PC-3 (cell line): ENCODE measurements at regions not wholly inside any gene's neighbourhood (a gene's known extent, or its start where the extent isn't known, plus 50 kb on each side); places are given as distances from the start of the nearest gene placed in this dataset.

Source experiments
- EZH2 ChIP-seq: fragments of 300-600 bp; sonication (generic); IDR thresholded peaks from one replicate; pipeline ENCODE4 v1.6.1; 2017; ENCODE audit warnings: antibody characterized with exemption, mild to moderate bottlenecking, low read length; ENCODE audit not compliant: unreplicated experiment
- EZH2phosphoT487 ChIP-seq: fragments of 300-600 bp; sonication (generic); IDR thresholded peaks from 2 replicates; pipeline ENCODE4 v1.6.1; 2018; ENCODE audit warnings: mild to moderate bottlenecking, antibody characterized with exemption, low read length, borderline replicate concordance
- TF ChIP-seq, protein P1 (sequence below): fragments of 300-600 bp; sonication (generic); conservative IDR thresholded peaks from 2 replicates; pipeline ENCODE4 v1.5.1; 2017; ENCODE audit warnings: antibody characterized with exemption, low read depth, mild to moderate bottlenecking, low read length

DNA sequence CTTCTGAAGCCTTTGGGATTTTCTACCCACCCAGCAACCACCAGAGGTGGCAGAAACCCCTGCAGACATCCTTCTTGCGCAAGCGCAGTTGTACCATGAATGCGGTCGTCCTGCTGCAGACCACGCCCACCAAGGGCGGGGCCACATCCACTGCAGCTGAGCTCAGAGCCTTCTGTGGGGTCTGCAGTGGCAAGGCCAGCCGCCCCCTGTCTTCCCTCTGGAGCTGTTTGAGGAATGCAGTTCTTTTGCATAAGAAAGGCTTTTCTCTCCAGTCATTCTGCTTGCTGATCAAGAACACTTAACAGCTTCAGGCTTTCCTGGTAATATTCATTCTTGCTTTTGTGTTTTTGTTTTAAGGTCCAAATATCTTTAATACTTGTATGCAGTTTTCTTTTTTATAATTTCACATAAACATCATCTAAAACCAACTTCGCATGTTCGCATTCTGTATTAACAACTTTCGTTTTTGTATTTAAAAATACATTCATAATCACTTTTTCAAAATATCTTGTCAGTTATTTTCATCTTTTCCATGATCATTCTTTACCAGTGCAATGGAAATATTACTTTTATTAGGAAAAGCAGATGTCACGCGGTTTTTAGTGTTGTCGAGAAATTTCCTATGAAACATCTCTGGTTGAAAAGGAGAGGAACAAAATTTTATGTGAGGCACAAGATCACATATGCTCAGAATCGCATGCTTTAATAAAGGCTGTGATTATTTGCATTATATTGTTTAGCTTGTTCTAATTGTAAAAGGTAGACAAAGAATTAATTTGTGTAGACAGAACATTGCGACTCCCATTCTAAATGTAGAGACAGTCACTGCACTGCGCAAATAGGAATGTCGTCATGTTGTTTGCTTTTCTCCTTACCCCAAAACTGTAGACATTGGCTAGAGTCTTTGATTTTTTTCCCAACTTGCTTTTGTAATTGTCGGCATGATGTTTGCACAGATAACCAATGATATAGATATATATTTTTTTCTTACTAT is 98.1 kb upstream of the SNRPN start:
- TF ChIP-seq, protein P1, sequence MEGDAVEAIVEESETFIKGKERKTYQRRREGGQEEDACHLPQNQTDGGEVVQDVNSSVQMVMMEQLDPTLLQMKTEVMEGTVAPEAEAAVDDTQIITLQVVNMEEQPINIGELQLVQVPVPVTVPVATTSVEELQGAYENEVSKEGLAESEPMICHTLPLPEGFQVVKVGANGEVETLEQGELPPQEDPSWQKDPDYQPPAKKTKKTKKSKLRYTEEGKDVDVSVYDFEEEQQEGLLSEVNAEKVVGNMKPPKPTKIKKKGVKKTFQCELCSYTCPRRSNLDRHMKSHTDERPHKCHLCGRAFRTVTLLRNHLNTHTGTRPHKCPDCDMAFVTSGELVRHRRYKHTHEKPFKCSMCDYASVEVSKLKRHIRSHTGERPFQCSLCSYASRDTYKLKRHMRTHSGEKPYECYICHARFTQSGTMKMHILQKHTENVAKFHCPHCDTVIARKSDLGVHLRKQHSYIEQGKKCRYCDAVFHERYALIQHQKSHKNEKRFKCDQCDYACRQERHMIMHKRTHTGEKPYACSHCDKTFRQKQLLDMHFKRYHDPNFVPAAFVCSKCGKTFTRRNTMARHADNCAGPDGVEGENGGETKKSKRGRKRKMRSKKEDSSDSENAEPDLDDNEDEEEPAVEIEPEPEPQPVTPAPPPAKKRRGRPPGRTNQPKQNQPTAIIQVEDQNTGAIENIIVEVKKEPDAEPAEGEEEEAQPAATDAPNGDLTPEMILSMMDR, result no peak
- TF ChIP-seq EZH2 (no peak), EZH2phosphoT487 (no peak)
